Fibroblast of skin of abdomen (primary cell): ENCODE measurements at regions not wholly inside any gene's neighbourhood (a gene's known extent, or its start where the extent isn't known, plus 50 kb on each side); places are given as distances from the start of the nearest gene placed in this dataset.
"Not testable (repeated sequence)": the region's sequence is repeated elsewhere in the genome, so short reads cannot be mapped to it uniquely, and the experiment has no call there.

Experiments used
- DNase-seq: peaks from one replicate; pipeline ENCODE4 v3.0.0-alpha.2; 2013

DNA sequence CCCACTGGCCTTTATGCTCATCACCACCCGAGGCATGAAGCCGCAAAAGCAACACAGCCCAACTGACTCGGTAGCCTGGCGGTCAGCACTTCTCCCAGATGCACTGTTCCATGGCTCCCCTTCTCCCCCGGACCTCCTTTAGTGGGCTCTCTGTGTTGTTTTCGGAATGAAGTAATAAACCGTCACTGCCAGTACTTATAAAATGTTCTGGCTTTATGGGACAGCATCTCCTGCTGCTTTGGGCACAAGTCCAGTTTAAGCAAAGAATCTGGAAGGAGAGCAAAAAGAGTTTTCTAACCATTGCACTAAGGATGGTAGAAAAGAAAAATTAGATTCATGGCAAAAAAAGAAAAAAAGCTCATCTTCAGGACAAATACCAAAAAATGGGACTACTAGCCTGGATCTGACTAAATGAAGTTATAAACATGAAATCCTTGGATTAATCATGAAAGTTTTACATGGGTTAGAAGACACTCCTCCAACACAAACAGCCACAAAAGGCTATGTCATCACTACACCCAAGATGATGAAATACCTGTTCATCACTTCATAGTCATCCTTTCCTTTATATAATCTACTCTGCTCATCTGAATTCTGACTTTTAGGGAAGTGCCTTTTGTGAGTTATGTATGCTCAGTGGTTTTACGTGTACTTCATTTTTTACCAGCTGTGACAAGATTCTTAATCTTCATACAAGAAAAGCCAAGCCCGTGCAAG, 89.5 kb upstream of the UBE2E2 start:
- DNase-seq = peak; percentile 59

DNA sequence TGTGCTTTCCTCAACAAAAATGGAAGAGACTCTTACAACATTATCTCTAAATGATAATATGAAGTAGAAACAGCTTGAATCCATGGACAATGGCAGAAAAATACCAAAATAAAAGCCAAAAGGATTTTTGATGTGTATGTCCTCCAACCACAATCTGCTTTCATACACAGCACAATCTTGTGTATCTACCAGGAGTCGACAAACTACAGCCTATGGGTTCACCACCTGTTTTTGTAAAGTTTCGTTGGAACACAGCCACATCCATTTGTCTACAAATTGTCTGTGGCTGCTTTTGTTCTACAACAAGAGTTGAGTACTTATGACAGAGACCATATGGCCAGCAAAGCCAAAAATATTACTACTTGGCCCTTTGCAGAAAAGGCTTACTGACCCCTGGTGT, 88.7 kb upstream of the UBE2E2 start:
- DNase-seq = no peak

DNA sequence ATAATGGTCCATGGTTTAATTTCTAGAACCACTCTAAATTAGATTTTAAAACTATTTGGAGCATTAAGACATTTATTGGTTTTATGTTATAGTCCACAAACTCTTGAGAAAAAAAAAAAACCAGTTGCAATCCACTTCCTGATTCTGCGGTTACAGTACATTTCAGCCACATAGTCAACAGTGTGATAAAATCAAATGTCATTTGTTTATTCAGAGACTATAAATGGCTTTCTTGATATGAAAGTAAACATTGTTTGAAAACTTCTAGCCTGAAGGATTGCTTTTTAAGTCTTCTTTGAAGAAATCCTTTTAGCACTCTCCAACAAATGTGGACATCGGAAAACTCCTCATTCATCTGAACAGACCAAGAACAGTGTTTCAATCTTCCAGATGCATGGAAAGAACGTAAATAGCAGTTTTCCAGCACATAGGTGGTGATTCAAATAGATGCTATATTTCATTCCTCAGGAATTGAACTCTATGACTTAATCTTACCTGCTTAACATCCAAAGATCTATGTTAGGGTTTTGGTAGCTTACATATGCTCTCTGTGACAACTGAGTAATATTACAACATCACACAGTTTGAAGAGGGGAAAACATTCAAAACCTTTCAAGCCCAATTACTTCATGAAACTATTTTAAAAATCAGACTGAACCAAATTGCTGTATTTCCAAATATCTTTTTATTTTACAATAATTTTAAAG, 87.8 kb upstream of the UBE2E2 start:
- no peak for DNase-seq

DNA sequence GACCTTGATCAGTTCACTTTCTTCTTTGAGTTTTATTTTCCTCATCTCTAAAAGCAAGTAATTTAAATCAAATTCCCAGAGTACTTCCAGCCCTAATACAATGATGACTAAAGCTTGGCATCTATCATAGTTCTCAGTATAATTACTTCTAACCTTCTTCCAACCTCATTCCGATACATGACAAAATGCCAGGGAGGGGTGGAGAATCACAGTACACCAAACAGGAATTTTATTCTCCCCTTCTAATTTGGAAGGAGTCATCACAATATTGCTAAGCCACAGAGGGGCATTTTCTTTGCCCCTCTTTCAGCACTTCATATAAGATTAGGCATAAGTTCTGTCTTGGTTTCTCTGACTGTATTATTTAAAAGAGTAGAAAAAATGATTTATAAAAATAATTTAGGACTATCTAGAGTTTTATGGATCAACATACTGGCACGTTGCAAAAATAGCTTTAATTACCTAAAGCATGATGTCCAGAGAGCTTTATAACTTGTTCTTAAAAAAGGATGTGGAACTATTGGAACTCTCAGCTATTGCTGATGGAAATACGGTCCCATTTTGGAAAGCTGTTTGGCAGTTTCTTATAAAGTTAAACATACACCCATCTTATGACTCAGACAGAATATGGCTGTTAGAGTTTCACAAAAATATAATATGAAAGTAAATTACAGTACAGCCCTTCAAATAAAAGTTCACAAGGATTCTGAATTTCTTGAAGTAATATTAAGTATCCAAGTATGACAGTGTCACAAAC, 86.9 kb upstream of the UBE2E2 start:
- no peak for DNase-seq

DNA sequence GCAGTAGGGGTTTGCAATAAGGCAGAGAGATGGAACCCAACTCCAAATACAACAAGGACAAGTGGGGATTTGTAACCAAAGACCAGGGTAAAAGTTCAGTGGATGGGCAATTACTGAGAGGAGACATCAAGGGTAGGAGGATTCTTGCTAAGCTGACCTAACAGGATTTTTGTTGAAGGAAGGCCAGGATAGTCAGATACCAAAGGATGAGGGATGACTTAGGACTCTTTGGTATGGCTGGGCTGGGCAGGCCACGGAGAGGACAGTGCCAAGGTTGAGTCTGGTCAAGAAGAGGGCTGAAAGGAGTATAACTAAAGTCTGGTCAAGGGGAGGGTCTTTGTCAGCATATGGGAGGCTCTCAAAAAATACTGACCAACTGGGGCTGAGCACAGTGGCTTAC, 85.3 kb upstream of the UBE2E2 start:
- no peak for DNase-seq

DNA sequence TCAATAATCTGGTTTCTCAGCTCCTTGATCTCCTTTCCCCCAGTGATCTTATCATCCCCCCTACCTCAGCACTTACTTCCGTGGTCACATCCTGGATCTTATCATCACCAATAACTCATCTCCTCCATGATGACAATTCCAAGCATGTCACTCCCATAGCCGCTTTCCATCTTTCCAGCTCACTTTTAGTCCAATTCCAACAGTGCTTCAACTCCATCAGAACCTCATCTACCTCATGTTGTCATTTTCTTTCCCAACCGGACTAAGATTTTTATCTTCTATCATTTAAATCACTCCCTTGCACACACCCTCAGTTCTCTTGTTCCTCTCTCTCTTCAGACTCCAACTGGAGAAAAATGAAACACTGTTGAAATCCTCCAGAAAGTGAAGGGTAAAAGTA, 75.9 kb upstream of the UBE2E2 start:
- DNase-seq = no peak

DNA sequence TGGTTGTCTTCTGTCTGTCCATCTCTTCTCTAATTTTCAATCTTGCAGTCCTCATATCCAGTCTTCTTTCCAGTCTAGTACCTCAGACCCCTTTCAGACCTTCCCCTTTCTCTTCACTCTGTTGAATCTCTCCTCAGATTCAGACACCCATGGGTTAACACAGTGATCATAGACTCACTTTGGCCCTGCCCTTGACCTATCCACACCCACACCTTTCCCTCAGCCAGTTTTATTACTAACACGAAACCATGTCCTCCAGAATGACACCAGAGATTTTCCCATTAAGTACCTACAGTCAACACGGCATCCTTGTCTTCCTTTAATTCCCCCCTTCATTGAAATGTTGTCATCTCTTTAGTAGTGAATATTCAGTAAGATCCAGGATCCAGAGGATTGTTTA, 74.5 kb upstream of the UBE2E2 start:
- DNase-seq = no peak

DNA sequence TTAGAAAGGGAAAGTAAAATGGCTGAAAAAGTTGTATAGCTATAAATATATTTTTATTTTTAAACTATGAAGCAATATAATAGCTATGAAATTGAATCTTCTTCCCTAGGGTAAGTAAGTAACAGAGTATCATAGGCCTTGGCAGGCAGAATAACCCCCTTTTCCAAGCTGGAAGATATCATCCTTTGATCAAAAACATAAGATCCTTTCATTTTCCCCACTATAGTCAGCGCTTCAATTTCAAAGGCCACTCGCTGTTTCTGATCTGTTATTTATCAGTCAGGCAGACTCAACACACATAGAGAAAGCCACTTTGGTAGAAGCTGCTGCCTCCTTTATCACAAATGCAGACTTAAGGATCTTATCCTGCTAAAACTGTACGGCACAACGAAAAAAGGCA, 74.0 kb upstream of the UBE2E2 start:
- DNase-seq = peak; percentile 8

DNA sequence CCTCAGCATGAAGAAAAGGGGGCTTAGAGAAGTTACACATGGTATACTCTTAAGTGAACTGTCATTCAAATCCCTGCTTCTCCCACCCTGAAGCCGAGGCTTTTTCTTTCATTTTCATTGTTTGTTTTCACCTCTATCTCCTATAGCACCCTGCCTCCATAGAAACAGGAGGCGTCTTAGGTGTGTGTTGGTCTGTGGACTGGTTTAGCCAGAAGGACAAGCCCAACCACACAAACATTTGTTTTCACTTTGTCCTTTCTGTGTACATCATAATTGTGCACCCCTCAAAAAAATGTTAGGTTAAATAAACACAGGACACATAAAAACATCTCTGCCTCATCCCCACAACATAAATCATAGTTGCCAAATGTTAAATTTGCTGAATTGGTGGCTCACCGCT, 73.3 kb upstream of the UBE2E2 start:
- peak; percentile 26 for DNase-seq

DNA sequence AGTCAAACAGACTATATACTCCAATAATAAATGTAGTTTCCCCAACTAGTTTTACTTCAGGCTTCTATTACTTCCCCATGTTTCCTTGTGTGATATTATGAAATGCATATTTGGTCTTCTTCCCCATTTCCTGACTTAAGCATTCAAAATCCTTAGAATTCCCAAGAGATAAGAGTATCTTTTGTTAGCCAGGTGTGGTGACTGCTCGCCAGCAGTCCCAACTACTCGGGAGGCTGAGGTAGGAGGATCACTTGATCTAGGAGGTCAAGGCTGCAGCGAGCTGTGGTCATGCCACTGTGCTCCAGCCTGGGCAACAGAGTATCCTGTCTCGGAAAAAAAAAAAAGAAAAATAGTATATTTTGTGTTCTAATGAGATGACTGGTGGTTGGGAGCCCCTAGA, 72.7 kb upstream of the UBE2E2 start:
- DNase-seq = no peak

DNA sequence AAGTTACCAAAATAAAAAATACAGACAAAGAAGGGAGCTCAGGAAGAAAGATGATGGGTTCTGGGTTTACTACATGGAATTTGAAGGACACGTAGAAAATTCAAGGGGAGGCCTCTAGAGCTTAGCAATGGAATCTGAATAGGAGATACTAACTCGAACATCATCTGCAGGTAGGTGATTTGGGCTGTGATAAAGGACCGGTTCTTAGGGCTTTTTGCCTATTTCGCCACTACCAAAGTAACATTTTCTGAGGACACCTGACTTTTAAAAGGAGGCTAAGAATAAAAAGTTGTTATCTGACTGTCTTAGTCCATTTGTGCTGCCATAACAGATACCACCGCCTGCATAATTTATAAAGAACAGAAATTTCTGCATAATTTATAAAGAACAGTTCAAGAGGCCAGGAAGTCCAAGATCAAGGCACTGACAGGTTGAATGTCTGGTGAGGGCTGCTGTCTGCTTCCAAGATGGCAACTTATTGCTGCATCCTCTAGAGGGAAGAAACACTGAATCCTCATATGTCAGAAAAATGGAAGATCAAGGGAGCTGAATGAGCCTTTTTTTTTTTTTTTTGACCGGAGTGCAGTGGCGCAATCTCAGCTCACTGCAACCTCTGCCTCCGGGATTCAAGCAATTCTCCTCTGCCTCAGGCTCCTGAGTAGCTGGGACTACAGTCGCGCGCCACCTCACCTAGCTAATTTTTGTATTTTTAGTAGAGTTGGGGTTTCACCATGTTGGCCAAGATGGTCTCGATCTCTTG, 67.9 kb upstream of the UBE2E2 start:
- no peak for DNase-seq

DNA sequence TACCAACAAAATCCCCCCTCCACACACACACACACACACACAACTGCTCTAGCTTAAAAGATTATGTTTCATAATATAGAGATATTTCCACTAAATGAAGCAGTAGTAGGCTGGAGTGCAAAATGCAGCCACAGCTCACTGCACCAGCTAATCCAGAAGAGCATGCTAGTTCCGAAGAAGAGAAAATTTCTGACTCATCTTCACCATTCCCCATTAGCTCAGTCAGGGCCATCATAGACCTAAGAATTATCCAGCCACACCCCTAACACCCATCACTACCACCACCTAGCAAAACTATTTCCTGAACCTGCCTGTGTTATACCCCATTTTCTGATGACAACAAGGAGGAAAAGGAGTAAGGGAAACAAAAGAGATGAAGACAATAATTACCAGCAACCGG, 67.1 kb upstream of the UBE2E2 start:
- DNase-seq = no peak

DNA sequence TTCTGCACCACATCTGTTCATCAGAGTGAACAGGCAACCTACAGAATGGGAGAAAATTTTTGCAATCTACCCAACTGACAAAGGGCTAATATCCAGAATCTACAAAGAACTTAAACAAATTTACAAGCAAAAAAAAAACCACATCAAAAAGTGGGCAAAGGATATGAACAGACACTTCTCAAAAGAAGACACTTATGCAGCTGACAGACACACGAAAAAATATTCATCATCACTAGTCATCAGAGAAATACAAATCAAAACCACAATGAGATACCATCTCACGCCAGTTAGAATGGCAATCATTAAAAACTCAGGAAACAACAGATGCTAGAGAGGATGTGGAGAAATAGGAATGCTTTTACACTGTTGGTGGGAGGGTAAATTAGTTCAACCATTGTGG, 59.1 kb upstream of the UBE2E2 start:
- not testable (repeated sequence) for DNase-seq

DNA sequence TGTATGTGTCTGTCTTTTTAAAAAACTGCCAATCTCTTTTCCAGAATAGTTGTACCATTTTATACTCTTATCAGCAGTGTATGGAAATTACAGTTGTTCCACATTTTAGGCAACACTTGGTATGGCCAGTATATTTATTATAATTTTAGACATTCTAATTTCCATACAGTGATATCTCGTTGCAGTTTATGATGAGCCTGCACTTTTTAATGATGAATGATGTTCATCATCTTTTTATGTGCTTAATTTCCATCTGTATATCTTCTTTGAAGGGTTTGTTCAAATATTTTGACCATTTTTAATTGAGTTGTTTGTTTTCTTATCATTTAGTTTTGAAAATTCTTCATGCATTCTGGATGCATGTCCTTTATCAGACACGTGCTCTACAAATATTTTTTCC, 57.0 kb upstream of the UBE2E2 start:
- DNase-seq = no peak

DNA sequence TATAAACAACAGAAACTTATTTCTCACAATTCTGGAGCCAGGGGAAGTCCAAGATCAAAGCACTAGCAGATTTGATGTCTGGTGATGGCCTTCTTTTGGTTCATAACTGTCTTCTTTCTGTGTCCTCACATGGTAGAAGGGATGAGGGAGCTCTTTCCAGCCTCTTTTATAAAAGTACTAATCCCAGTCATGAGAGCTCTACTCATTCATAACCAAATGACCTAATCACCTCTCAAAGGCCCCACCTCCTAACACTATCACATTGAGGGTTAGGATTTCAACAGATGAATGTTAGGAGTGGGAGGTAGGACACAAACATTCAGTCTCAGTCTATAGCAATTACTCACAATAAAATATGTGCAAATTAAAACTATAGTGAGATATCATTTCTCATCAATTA, 50.1 kb upstream of the UBE2E2 start:
- no peak for DNase-seq
